Endometrium (tissue), 2 donors: ENCODE measurements at regions not wholly inside any gene's neighbourhood (a gene's known extent, or its start where the extent isn't known, plus 50 kb on each side); places are given as distances from the start of the nearest gene placed in this dataset.
A peak's percentile ranks its signal among the peaks of the same experiment; 100 is the strongest.

Source experiments
- FAIRE-seq: peaks from 2 replicates; lab custom pipeline; 2012; peaks lifted over from hg19 to GRCh38; lab: Jason Lieb, UNC
- donor health status: control.
- donor health status: control.

DNA sequence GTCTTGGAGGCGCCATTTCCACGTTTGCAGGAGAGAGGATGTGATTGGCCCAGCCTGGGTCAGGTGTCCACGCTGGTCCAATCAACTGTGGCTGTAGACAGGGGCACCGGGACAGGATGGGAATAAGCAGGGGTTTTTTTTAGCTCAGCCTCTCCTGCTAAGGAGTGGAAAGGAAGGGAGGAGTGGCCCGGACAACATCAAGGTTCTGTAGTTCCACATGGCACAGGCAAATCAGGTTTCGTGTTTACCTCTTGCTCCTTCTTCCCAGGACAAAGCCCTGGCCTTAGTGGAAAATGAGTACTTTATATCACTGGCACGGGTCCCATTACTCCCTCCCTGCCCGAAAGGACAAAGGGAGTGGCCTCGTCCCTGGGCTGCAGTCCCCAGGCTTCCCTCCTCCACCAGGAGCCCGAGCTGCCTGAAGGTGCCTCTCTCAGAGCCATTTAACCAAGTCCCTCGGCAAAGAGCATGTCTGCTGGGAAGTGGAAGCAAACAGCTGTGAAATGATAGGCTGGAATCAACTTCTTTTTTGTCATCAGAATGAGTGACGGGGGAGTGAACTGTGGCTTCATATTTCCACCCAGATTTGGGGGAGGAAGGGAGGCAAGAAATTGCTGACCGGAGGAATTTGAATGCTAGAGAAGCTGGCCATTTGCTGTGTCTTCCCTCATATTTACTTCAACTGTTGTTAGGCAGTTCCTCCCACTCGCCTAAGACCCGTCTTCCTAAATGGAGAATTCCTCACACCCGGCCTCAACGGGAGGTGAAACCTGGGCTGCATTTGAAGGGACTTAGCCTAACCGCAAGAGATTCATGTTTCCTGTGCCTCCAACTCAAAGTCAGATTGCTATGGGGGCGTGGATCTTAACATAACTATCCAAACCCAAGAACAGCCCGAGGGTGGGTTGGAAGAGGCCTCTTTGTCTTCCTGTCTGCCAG is 84.9 kb upstream of the SLC44A3 start:
- peak; percentile 83 for FAIRE-seq

GRCh38 chr1:94731891-94732290 is 88.3 kb upstream of the SLC44A3 start:
- FAIRE-seq = no peak

DNA sequence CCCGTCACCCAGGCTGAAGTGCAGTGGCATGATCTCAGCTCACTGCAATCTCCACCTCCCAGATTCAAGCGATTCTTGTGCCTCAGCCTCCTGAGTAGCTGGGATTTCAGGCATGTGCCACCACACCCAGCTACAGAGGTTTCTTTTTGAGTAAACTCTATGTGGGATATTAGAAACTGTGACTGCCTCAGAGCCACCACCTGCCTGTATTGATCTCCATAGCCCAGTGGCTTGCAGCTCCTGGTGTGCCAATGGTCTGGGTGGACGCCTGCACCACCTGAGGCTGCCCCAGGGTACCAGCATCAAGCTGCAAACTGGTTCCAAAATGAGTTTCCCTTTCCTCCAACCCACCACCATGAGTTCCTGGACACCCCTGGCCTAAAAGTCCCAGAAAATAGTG is 89.7 kb upstream of the SLC44A3 start:
- FAIRE-seq = no peak

DNA sequence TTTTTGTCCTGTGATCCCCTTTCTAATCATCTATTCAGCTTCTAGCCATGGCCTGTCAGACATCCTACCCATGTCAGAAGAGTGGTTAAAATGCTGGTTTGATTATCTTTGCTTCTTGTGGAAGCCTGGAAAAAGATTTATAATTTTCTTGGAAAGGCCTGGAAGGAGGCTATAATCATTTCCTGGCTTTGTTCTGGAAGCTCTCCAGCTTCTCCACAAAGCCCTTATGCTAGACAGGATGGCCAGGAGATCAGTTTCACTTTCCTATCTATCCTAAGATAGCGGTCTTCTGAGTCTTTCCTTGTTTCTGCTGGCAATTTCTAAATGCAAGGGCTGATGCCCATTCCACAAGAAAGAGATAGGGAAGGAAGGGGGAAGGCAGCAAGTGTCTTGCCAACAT is 90.9 kb upstream of the SLC44A3 start:
- FAIRE-seq = peak; percentile 18

- FAIRE-seq = peak; percentile 50
Observed at GRCh38 chr1:94727846-94728715, 92.1 kb upstream of the SLC44A3 start.

DNA sequence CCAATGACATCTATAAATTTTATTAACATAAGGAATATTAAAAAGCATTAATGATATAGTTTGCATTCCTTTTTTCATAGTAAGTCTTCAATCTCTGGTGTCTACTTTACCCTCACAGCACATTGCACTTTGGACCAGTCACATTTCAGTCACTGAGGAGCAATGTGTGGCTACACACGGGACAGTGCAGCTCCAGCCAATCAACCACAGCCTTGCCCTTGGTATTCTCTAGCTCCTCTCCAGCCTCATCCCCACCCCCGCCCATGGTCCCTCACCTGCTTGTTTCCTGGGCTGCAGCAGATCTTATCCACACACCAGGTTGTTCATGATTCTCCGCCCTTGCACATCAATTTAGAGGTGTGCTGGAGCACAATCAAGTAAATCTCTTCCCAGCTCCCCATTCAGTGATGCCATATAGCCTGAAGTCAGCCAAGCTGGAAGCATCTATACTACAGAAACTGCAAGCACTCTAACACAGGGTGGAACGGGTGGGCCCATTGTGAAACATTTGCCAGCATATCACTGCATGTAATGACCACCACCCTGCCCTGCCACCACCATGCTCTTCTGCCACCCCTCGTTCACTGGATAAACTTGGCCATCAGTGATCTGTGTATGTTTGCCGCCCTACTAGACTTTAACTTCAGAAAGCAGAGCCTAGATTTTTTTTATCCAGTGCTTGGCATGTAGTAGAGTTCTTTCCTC is 93.0 kb upstream of the SLC44A3 start:
- no peak for FAIRE-seq

DNA sequence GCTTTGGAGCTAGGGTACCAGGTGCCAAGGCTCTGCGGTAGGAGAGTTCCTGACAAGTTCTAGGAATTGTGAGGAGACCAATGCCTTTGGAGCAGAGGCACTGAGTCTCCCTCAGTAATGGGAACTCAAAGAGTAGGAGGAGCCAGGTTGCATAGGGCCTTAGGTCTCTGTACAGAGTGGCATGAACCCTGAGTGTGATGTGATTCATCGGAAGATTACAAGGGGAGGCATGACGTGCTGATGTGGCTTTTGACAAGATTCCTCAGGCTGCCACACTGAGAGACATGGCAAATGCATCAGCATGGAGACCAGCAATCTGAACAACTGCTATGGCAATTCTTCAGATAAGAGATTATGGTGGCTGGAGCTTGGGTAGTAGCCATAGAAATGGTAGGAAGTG is 94.6 kb upstream of the SLC44A3 start:
- no peak for FAIRE-seq

DNA sequence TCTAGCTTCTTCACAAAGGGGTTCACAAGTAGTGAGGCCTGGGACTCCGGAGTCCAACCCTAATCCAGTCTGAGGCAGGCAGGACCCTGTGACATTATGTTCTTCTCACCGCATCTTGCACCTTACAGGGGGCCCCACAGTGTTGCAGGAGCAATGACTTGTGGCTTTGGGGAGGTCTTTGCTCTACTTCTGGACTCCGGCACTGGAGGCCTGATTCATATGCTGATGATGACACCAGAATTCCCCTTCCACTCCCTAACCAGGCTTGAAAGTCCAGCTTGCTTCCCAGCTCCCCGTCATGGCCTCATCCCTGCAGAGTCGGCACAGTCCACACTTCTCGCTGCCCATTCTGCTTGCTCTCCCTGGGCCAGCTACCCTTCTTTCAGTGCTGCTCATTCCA is 96.3 kb upstream of the SLC44A3 start:
- FAIRE-seq = no peak

DNA sequence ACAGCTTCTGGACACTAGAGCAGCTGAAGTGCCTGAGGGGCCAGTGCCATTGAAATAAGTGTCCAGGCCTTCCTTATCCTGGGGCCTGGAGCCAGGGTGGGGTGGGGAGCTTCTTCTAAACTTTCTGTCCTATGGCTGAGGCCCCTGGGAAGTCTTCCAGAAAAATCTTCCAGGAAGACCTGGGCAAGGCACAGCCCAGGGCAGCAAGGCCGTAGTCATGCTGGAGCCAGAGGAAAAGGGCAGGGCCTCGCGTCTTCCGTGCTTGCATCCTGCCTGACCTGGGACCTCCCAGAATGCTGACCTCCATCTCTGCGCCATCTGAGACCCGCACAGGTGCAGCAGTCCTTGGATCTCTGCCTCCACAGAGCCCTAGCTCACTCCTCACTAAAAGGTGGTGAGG is 96.7 kb upstream of the SLC44A3 start:
- no peak for FAIRE-seq

- FAIRE-seq = no peak
Observed at GRCh38 chr1:94722181-94722580, 98.0 kb upstream of the SLC44A3 start.

DNA sequence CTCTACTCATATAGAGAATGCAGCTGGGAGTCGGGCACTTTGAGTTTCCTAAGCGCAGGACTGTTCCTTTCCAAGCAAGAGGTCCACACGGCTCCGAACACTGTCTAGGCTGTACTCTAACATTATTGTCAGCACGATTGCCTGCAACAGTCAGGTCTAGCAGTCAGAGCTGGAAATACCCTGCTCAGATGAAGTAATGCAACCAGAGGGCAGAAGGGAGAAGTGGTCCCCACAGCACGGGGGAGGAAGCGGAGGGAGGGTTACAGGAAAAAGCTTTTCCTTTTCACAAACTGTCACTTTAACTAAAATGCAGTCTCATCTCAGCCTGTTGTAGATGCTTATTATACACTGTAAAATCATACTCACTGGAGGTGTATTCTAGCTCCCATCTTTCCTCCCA is 98.9 kb upstream of the SLC44A3 start:
- FAIRE-seq = no peak

DNA sequence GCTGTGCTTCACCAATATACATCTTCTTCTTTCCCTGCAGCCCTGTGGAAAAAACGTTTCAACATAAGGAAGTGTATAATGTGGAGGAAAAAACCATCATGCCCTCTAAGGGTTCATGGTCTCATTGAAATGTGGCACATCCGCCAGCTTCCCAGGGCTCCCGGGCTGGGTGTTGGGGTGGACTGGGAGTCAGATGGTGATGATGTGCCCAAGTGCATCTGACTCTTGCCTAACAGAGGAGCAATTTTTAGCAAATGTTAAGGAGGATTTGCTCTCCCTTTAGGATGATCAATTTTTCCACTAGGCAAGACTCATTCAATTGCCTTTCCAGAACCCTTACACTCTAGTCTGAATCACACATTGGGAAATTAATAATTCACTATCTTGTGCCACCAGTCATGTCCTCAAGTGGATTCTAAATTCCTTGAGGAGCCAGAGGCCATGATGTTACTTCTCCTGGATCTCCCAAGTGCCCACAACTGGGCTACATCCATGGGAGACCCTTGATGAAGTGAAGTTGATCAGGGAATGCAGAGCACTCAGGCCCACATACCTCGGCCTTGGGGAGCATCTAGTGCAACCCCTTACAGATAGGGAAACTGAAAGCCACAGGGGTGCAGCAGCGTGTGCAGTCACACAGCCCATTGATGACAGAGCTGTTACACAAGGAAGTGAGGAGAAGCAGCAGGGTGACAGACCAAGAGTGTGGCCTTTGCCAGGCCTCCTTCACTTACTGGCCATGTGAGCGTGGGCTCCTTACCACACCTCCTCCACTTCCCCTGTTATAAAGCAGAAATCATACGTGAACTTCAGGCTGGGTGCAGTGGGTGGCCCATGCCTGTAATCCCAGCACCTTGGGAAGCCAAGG is 100.0 kb upstream of the SLC44A3 start:
- FAIRE-seq = no peak

- no peak for FAIRE-seq
Observed at GRCh38 chr1:94716965-94717364, 103.2 kb upstream of the SLC44A3 start.

- FAIRE-seq = no peak
Observed at GRCh38 chr1:94715321-94715720, 104.8 kb upstream of the SLC44A3 start.

DNA sequence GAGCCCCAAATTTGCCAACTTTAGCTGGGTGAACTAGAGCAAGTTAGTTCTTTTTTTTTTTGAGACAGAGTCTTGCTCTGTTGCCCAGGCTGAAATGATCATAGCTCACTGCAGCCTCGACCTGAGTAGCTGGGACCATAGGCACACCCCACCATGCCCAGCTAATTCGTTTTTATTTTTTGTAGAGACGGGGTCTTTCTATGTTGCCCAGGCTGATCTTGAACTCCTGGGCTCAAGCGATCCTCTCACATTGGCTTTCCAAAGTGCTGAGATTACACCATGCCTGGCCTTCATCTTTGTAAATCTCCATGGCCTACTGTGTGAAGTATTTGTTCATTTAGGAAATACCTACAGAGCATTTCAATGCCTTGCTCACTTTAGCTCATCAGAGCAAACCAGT is 105.6 kb upstream of the SLC44A3 start:
- no peak for FAIRE-seq

GRCh38 chr1:94714152-94714551 is 106.0 kb upstream of the SLC44A3 start:
- no peak for FAIRE-seq

DNA sequence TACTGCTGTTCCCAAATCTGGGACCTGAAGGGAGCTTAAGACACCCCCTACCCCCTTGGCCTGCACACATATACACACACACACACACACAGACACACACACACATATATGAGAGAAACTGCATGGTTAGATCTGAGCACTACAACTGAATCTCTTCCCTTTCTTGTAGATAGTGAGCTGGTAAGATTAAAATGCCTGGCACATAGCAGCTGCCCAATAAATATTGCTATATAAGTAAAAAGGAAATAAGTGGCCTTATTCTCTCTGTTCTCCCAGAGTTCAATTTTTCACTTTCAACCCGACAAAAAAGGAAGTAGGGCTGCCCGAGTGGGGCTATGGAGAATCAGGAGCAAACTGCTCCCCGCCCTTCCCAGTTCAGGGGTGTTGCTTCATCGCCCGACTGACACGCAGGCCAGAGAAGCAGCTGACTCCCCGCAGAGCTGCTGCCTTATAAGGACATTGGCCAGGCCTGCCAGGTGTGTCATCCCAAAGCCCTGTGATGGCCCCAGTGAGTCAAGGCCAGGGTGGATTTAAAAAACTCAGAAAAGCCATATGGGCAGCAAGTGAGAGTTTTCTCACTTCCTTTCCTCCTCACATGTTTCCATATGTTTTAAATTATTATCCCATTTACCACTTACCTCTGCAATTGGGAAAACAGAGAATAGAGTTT is 106.5 kb upstream of the SLC44A3 start:
- no peak for FAIRE-seq

- no peak for FAIRE-seq
Observed at GRCh38 chr1:94709891-94710581, 110.1 kb upstream of the SLC44A3 start.

DNA sequence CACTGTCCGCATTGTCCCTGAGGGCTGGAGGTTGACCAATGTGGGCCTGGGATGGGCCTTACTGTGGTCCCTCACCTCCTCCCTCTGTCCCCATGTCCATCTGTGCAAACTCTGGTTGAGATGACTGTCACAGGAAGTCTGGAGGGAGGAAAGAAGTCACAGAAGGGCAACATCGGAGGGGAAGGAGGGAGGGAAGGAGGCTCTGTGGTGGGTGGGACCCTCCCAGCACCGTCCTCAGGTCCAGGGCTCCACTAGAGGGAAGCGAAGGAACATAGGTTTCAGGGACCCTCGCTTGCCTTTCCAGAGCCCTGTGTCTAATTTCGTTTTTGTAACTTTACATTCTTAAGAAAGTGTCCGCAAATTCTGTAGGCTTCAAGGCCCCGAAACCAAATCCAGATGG is 111.3 kb upstream of the SLC44A3 start:
- FAIRE-seq = no peak

GRCh38 chr1:94708299-94708685 is 111.9 kb upstream of the SLC44A3 start:
- FAIRE-seq = no peak
